T-helper 2 cell (primary cell): ENCODE measurements at regions not wholly inside any gene's neighbourhood (a gene's known extent, or its start where the extent isn't known, plus 50 kb on each side); places are given as distances from the start of the nearest gene placed in this dataset.

Source experiments
- DNase-seq, 5 experiments: peaks; one replicate each; pipeline versions ENCODE4 v3.0.0 to v3.0.0-alpha.2; 2012 to 2022

GRCh38 chr6:104019075-104019753 lies 840.5 kb downstream of the HACE1 start:
- no peak for DNase-seq

GRCh38 chr6:104017410-104018381 lies 842.0 kb downstream of the HACE1 start:
- DNase-seq = no peak

DNA sequence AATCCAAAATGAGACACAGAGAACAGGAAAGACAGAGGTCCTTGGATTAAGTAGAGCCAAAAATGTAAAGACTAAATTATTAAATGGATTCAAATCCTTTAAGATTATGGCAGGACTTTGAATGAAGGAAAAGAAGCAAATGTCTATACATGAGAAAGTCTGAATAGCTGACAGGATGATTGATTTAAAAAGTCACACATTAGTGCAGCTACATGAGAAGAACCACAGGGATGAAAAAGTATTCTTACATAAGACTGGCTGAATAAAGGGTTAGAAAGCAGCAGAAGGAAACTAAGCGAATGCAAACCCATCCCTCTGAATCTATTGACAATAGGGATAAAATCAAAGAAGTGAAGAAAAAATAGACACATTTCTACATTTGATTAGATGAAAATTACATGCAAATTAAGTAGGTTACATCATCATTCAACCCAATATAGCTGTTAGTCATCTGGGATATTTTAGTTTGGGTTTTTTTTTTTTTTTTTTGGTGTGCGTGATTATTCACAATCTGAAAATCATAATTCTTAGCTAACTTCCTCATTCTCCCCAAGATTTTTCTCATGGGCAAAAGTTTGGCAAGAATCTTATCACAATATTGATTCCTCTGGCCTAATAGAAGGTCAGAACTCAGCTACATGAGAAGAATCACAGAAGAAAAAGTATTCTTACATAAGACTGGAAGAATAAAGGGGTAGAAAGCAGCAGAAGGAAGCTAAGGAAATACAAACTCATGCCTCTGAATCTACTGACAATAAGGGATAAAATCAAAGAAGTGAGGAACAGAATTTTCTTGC lies 845.4 kb downstream of the HACE1 start:
- DNase-seq = no peak

GRCh38 chr6:104013312-104013971 lies 846.3 kb downstream of the HACE1 start:
- no peak for DNase-seq

- no peak for DNase-seq
Measured at GRCh38 chr6:104010897-104011296, 848.8 kb downstream of the HACE1 start.

- no peak for DNase-seq
Measured at GRCh38 chr6:104003803-104004516, 855.8 kb downstream of the HACE1 start.

- DNase-seq = no peak
Measured at GRCh38 chr6:103995571-103995970, 864.1 kb downstream of the HACE1 start.

- no peak for DNase-seq
Measured at GRCh38 chr6:103983860-103984259, 875.9 kb downstream of the HACE1 start.

DNA sequence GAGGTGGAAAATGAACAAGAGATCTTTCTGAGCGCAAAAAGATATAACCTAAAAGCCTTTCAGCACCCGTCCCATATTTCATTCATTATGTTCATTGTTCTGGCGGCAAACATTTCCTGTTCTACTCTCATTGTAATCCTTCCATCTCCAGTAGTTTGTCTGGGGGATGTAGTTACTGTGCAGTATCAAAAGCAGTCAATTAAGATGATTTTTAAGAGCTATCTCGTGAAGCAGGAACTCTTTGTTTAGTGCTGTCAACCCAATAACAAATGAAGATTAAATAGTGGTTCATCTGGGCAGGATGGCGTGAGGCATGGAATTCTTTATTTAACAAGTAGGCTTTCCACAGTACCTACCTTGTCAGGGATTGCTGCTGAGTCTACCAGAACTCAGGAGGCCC lies 876.7 kb downstream of the HACE1 start:
- DNase-seq = no peak

- no peak for DNase-seq
Measured at GRCh38 chr6:103982574-103982973, 877.1 kb downstream of the HACE1 start.

GRCh38 chr6:103979308-103979707 lies 880.4 kb downstream of the HACE1 start:
- no peak for DNase-seq

- DNase-seq = no peak
Measured at GRCh38 chr6:103937389-103937788, 922.3 kb downstream of the HACE1 start.

GRCh38 chr6:103925317-103925716 lies 934.4 kb downstream of the HACE1 start:
- DNase-seq = no peak

GRCh38 chr6:103910018-103910417 lies 949.7 kb downstream of the HACE1 start:
- no peak for DNase-seq

DNA sequence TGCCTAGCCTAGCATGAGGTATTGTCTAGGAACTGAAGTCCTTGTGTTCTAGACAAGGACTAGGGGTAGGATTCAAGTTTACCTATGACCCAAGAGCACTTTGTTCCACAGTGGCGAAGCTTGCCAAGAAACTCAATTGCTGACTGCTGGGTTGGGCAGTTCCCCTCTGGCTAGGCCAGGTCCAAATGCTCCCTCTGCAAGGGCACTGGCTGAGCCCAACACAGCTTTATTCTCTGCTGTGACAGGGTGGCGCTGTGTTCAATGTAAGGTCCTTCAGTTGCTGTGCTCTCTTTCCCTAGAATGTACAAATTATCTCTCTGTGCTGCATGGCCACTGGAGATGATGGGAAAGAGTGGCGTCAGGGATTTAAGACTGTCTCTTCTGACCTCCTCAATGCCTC lies 950.8 kb downstream of the HACE1 start:
- no peak for DNase-seq

GRCh38 chr6:103895136-103895535 lies 964.6 kb downstream of the HACE1 start:
- no peak for DNase-seq

DNA sequence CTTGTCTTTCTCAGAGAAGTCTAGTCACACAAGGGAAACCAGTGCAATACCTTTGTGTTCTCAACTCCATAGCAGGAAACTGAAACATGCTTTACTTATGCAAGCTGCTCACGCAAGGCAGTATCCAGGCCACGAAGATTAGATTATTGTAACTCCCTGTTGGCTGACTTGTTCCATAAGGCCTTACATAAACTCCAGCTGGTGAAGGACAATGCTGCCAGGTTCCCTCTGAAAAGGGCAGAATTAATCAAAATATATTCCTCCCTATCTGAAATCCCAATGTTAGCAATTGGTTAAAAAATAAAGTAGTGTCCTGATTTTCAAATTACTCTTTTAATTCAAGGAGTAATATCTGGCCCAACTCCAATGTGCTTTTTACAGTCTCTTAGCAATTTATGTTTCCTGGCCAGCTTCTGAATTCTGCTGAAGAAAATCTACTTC lies 966.6 kb downstream of the HACE1 start:
- no peak for DNase-seq

DNA sequence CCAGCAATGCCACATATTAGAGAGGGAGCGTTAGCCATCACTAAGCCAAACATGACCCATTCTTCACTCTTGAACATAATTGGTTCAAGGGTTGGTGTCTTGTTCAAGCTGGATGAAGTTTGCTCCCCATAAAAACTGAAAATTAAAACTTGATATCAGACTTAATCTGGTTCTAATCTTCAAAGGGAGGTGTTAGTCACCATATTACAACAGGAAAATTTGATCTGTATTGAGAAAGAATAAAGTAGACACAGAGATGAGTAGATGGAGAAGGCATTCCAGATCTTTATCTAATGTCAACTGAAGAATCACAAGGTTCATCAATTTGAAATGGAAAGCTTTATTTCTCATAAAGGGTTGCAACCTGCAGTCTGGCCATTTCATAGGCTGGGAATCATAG lies 972.8 kb downstream of the HACE1 start:
- no peak for DNase-seq

GRCh38 chr6:103885446-103885845 lies 974.3 kb downstream of the HACE1 start:
- DNase-seq = no peak

- DNase-seq = no peak
Measured at GRCh38 chr6:103879800-103880199, 979.9 kb downstream of the HACE1 start.

DNA sequence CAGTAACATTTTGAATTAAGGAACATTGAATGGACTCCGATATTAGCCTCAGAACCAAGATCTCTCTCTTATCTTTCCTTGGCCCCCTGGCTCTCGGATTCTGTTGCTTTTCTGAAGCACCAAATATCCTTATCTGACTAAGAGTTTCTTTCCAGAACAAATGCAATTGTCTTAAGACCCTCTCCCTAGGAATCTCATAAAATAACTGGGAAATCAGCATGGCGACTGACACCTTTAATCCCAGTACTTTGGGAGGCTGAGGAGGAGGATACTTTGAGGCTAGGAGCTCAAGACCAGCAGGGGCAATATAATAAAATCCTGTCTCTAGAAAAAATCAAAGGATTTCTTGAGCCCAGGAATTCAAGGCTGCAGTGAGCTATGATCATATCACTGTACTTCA lies 984.5 kb downstream of the HACE1 start:
- DNase-seq = no peak

DNA sequence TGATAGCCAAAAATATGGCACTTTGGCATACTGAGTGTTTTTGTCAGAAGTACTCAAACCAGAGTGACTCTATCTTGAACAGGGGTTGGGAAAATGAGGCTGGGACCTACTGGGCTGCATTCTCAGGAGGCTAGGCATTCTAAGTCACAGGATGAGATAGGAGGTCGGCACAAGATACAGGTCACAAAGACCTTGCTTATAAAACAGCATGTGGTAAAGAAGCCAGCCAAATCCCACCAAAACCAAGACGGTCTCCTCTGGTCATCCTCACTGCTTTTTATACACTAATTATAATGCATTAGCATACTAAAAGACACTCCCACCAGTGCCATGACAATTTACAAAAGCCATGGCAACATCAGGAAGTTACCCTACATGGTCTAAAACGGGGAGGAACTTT lies 985.1 kb downstream of the HACE1 start:
- DNase-seq = no peak
